Neural cell (in vitro differentiated cells): ENCODE measurements at regions not wholly inside any gene's neighbourhood (a gene's known extent, or its start where the extent isn't known, plus 50 kb on each side); places are given as distances from the start of the nearest gene placed in this dataset.

Experiments
- H2AFZ ChIP-seq: fragments of 200-600, 300-800 bp; sonication (generic), shearing (Covaris generic); 2 replicates; pipeline ENCODE4 v1.6.0; 2014; ENCODE audit warnings: low read depth, mild to moderate bottlenecking, antibody characterized with exemption, low read length, moderate library complexity
- H3F3A ChIP-seq: fragments of 200-600 bp; shearing (Covaris generic); 2 replicates; pipeline ENCODE4 v1.6.1; 2016; ENCODE audit warnings: mild to moderate bottlenecking, moderate library complexity, mixed read lengths, antibody characterized with exemption, low read length; ENCODE audit not compliant: insufficient read depth, poor library complexity, severe bottlenecking
- H3K27ac ChIP-seq: fragments of 200-600, 300-800 bp; sonication (generic), shearing (Covaris generic); 2 replicates; pipeline ENCODE4 v1.5.1; 2014; ENCODE audit warnings: mild to moderate bottlenecking, low read length, moderate library complexity
- H3K27me3 ChIP-seq: fragments of 300-800, 200-600 bp; sonication (generic), shearing (Covaris generic); 2 replicates; pipeline ENCODE4 v1.6.0; 2014; ENCODE audit warnings: mild to moderate bottlenecking, low read depth, low read length, moderate library complexity; ENCODE audit not compliant: insufficient read depth
- H3K36me3 ChIP-seq: fragments of 300-800, 200-600 bp; sonication (generic), shearing (Covaris generic); 2 replicates; pipeline ENCODE4 v1.5.1; 2014; ENCODE audit warnings: mild to moderate bottlenecking, antibody characterized with exemption, low read length, moderate library complexity; ENCODE audit not compliant: insufficient read depth
- H3K4me2 ChIP-seq: fragments of 300-800, 200-600 bp; sonication (generic), shearing (Covaris generic); 2 replicates; pipeline ENCODE4 v1.6.0; 2014; ENCODE audit warnings: mild to moderate bottlenecking, low read length
- H3K4me3 ChIP-seq: fragments of 300-800, 200-600 bp; sonication (generic), shearing (Covaris generic); 2 replicates; pipeline ENCODE4 v1.5.1; 2014; ENCODE audit warnings: mild to moderate bottlenecking, low read length, moderate library complexity
- H3K79me2 ChIP-seq: fragments of 200-600 bp; shearing (Covaris generic); replicated peaks from 2 replicates; pipeline ENCODE4 v1.6.0; 2014; ENCODE audit warnings: mild to moderate bottlenecking, low read length, moderate library complexity; ENCODE audit not compliant: insufficient read depth
- H3K9ac ChIP-seq: fragments of 300-800, 200-600 bp; sonication (generic), shearing (Covaris generic); 2 replicates; pipeline ENCODE4 v1.6.1; 2016; ENCODE audit warnings: mild to moderate bottlenecking, low read length, mixed read lengths
- H3K9me2 ChIP-seq: fragments of 200-600 bp; shearing (Covaris generic); 2 replicates; pipeline ENCODE4 v1.6.1; 2016; ENCODE audit warnings: mild to moderate bottlenecking, low read length, mixed read lengths; ENCODE audit not compliant: insufficient read depth
- H3K9me3 ChIP-seq: fragments of 200-600, 300-800 bp; sonication (generic), shearing (Covaris generic); 2 replicates; pipeline ENCODE4 v1.6.1; 2016; ENCODE audit warnings: mild to moderate bottlenecking, mixed run types, low read length, moderate library complexity, mixed read lengths
- H4K20me1 ChIP-seq: fragments of 200-600 bp; shearing (Covaris generic); 2 replicates; pipeline ENCODE4 v1.6.1; 2016; ENCODE audit warnings: mild to moderate bottlenecking, mixed run types; ENCODE audit not compliant: insufficient read depth
- EP300 ChIP-seq: fragments of 450-650 bp; conservative IDR thresholded peaks from 2 replicates; pipeline ENCODE4 v1.6.1; 2014; ENCODE audit warnings: antibody characterized with exemption, mild to moderate bottlenecking, moderate library complexity; ENCODE audit not compliant: poor library complexity, severe bottlenecking
- EZH2 ChIP-seq: fragments of 200-600, 300-800 bp; shearing (Covaris generic), sonication (generic); IDR thresholded peaks from 2 replicates; pipeline ENCODE4 v1.6.1; 2014; ENCODE audit warnings: antibody characterized with exemption, low read length, borderline replicate concordance, mild to moderate bottlenecking; ENCODE audit not compliant: insufficient read depth, poor library complexity, severe bottlenecking
- MXI1 ChIP-seq: fragments of 450-650 bp; conservative IDR thresholded peaks from 2 replicates; pipeline ENCODE4 v1.6.1; 2014; ENCODE audit warnings: antibody characterized with exemption, mild to moderate bottlenecking; ENCODE audit not compliant: poor library complexity, severe bottlenecking
- POLR2AphosphoS5 ChIP-seq: IDR thresholded peaks from 2 replicates; pipeline ENCODE4 v1.6.1; 2012
- RAD21 ChIP-seq: fragments of 450-650 bp; conservative IDR thresholded peaks from 2 replicates; pipeline ENCODE4 v1.6.1; 2014; ENCODE audit warnings: antibody characterized with exemption, mild to moderate bottlenecking, moderate library complexity
- REST ChIP-seq: IDR thresholded peaks from 2 replicates; pipeline ENCODE4 v1.6.1; 2012; ENCODE audit warnings: borderline replicate concordance
- SMC3 ChIP-seq: fragments of 450-650 bp; conservative IDR thresholded peaks from 2 replicates; pipeline ENCODE4 v1.6.1; 2014; ENCODE audit warnings: antibody characterized with exemption, mild to moderate bottlenecking, moderate library complexity; ENCODE audit not compliant: poor library complexity
- TAF1 ChIP-seq: IDR thresholded peaks from 2 replicates; pipeline ENCODE4 v1.6.1; 2012; ENCODE audit warnings: low read depth
- TF ChIP-seq, protein P1 (sequence below): fragments of 450-650 bp; IDR thresholded peaks from 2 replicates; pipeline ENCODE4 v1.5.1; 2014; ENCODE audit warnings: antibody characterized with exemption, mild to moderate bottlenecking, moderate library complexity; ENCODE audit not compliant: poor library complexity, severe bottlenecking

GRCh38 chr21:43287111-43287760 is 118.4 kb downstream of the CRYAA start:
- H3K4me2 ChIP-seq, result no peak overlapping the region
- no peaks in the 10 kb centered on the region for H3K9me3 ChIP-seq
- H2AFZ ChIP-seq, result no peak overlapping the region
- H3K79me2 ChIP-seq, result no peaks in the 10 kb centered on the region
- no peaks in the 10 kb centered on the region for H3F3A ChIP-seq
- H3K36me3 ChIP-seq, result no peaks in the 10 kb centered on the region
- H3K27ac ChIP-seq, result no peak overlapping the region
- no peak overlapping the region for H3K4me3 ChIP-seq
- no peaks in the 10 kb centered on the region for H3K27me3 ChIP-seq
- no peaks in the 10 kb centered on the region for H4K20me1 ChIP-seq
- H3K9me2 ChIP-seq, result no peaks in the 10 kb centered on the region
- TF ChIP-seq POLR2AphosphoS5 (no peak), EP300 (no peak), MXI1 (no peak), TAF1 (no peak), SMC3 (no peak), REST (no peak), EZH2 (no peak), RAD21 (no peak)
- TF ChIP-seq, protein P1, sequence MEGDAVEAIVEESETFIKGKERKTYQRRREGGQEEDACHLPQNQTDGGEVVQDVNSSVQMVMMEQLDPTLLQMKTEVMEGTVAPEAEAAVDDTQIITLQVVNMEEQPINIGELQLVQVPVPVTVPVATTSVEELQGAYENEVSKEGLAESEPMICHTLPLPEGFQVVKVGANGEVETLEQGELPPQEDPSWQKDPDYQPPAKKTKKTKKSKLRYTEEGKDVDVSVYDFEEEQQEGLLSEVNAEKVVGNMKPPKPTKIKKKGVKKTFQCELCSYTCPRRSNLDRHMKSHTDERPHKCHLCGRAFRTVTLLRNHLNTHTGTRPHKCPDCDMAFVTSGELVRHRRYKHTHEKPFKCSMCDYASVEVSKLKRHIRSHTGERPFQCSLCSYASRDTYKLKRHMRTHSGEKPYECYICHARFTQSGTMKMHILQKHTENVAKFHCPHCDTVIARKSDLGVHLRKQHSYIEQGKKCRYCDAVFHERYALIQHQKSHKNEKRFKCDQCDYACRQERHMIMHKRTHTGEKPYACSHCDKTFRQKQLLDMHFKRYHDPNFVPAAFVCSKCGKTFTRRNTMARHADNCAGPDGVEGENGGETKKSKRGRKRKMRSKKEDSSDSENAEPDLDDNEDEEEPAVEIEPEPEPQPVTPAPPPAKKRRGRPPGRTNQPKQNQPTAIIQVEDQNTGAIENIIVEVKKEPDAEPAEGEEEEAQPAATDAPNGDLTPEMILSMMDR, result no peak
- H3K9ac ChIP-seq, result no peak overlapping the region

GRCh38 chr21:43286196-43286595 is 117.4 kb downstream of the CRYAA start:
- no peaks in the 10 kb centered on the region for H3K27me3 ChIP-seq
- no peak overlapping the region for H3K4me3 ChIP-seq
- no peaks in the 10 kb centered on the region for H3K9me2 ChIP-seq
- H2AFZ ChIP-seq, result no peak overlapping the region
- H3K36me3 ChIP-seq, result no peaks in the 10 kb centered on the region
- no peaks in the 10 kb centered on the region for H3K79me2 ChIP-seq
- TF ChIP-seq EZH2 (no peak), POLR2AphosphoS5 (no peak), MXI1 (no peak), RAD21 (no peak), EP300 (no peak), SMC3 (no peak), TAF1 (no peak), REST (no peak)
- TF ChIP-seq, protein P1, result no peak
- H3K9ac ChIP-seq, result no peak overlapping the region
- no peak overlapping the region for H3K4me2 ChIP-seq
- H3K9me3 ChIP-seq, result no peaks in the 10 kb centered on the region
- H4K20me1 ChIP-seq, result no peaks in the 10 kb centered on the region
- no peaks in the 10 kb centered on the region for H3F3A ChIP-seq
- no peak overlapping the region for H3K27ac ChIP-seq
